ENCODE measurements at regions not wholly inside any gene's neighbourhood (a gene's known extent, or its start where the extent isn't known, plus 50 kb on each side); places are given as distances from the start of the nearest gene placed in this dataset.

DNA sequence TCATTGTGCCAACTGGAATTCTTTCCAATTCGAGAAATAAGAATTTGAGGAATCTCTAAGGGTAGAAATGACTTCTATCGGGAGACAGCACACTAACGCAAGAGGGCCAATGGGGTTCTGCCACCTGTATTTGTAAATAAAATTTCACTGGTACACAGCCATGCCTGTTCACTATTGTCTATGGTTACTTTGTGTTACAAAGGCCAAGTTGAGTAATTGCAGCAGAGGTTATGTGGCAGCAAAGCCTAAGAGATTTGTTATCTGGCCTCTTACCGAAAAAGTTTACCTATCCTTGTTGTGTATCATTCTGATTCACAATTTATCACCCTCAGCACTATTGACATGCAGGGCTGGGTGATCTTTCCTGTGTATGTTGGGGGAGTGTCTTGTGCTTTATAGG is 278.0 kb downstream of the KLF5 start:
- dilution Hi-C loops (cut with HindIII; ENCODE audit: low sequenced_read_pairs, unreplicated experiment) (no loop called here), intact Hi-C loops (cut with micrococcal nuclease) (loop anchor here (10.0 kb wide), 1 partner anchor 282 kb away; the partner anchor contains the start of gene KLF5), in situ Hi-C loops (cut with MboI; ENCODE audit: low sequenced_read_pairs) (no loop called here)
- no peak overlapping the region for H3K4ac ChIP-seq (ENCODE audit: low read depth, low read length)
- H3K18ac ChIP-seq (ENCODE audit: low read depth, low read length): no peak overlapping the region
- DNase-seq (no peak), ATAC-seq (ENCODE audit: low read depth) (no peak)
- no peak overlapping the region for H3K56ac ChIP-seq (ENCODE audit: extremely low read depth, insufficient read depth, low read length)
- CTCF ChIA-PET: interaction anchor here (0.6 kb wide), 1 partner anchor 51 kb away, joined by 3 read pairs; no protein-coding TSS in a partner anchor
- H2BK15ac ChIP-seq (ENCODE audit: low read depth, low read length): no peak overlapping the region
- no peaks in the 10 kb centered on the region for H3K27me3 ChIP-seq (ENCODE audit: control insufficient read depth, insufficient read depth, low read length)
- H3K9ac ChIP-seq (ENCODE audit: low read depth, low read length): no peak overlapping the region
- H3K27ac ChIP-seq (ENCODE audit: insufficient read depth, low read length): no peak overlapping the region
- no peak overlapping the region for H3K14ac ChIP-seq (replicated peaks; ENCODE audit: low read depth, low read length)
- BruUV-seq (replicated peaks): no TSS peak
- H2AK9ac ChIP-seq (replicated peaks; ENCODE audit: low read depth, low read length, poor library complexity): no peak overlapping the region
- POLR2A ChIA-PET (ENCODE audit: unreplicated experiment): no interaction called here
- H4K8ac ChIP-seq (ENCODE audit: low read depth in 2 of 2, low read length in 2 of 2): no peak overlapping the region
- H3K9me1 ChIP-seq (ENCODE audit: insufficient read depth, low read length): peaks cover under 1% of the 10 kb centered on the region
- TF ChIP-seq RCOR1 (IDR thresholded peaks at IDR 0.05; ENCODE audit: insufficient replicate concordance, low read length) (no peak), CHD1 (IDR thresholded peaks at IDR 0.05; ENCODE audit: low read depth, low read length) (no peak), POLR2A (IDR thresholded peaks at IDR 0.05; ENCODE audit: low read depth, low read length) (no peak), MXI1 (IDR thresholded peaks at IDR 0.05; ENCODE audit: borderline replicate concordance, low read depth, low read length) (no peak), CEBPB (IDR thresholded peaks at IDR 0.05; ENCODE audit: low read depth, low read length) (no peak), FOS (IDR thresholded peaks at IDR 0.05; ENCODE audit: low read depth, low read length) (no peak), MAFK (IDR thresholded peaks at IDR 0.05; ENCODE audit: low read depth, low read length) (no peak), RAD21 (IDR thresholded peaks at IDR 0.05; ENCODE audit: low read length) (no peak), RFX5 (IDR thresholded peaks at IDR 0.05; ENCODE audit: low read depth, low read length) (no peak)
- TF ChIP-seq, protein P1, sequence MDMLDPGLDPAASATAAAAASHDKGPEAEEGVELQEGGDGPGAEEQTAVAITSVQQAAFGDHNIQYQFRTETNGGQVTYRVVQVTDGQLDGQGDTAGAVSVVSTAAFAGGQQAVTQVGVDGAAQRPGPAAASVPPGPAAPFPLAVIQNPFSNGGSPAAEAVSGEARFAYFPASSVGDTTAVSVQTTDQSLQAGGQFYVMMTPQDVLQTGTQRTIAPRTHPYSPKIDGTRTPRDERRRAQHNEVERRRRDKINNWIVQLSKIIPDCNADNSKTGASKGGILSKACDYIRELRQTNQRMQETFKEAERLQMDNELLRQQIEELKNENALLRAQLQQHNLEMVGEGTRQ (IDR thresholded peaks at IDR 0.05; ENCODE audit: low read depth, low read length): no peak
- TF ChIP-seq, protein P2, sequence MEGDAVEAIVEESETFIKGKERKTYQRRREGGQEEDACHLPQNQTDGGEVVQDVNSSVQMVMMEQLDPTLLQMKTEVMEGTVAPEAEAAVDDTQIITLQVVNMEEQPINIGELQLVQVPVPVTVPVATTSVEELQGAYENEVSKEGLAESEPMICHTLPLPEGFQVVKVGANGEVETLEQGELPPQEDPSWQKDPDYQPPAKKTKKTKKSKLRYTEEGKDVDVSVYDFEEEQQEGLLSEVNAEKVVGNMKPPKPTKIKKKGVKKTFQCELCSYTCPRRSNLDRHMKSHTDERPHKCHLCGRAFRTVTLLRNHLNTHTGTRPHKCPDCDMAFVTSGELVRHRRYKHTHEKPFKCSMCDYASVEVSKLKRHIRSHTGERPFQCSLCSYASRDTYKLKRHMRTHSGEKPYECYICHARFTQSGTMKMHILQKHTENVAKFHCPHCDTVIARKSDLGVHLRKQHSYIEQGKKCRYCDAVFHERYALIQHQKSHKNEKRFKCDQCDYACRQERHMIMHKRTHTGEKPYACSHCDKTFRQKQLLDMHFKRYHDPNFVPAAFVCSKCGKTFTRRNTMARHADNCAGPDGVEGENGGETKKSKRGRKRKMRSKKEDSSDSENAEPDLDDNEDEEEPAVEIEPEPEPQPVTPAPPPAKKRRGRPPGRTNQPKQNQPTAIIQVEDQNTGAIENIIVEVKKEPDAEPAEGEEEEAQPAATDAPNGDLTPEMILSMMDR (conservative IDR thresholded peaks at IDR 0.05; ENCODE audit: low read depth, low read length): no peak
- no peaks in the 10 kb centered on the region for H3K4me1 ChIP-seq (ENCODE audit: control insufficient read depth, insufficient read depth, low read length)
- H2BK5ac ChIP-seq (ENCODE audit: low read depth, low read length, poor library complexity, severe bottlenecking): no peak overlapping the region
- no peaks in the 10 kb centered on the region for H4K20me1 ChIP-seq (ENCODE audit: insufficient read depth, low read length)
- no peak overlapping the region for H4K91ac ChIP-seq (ENCODE audit: insufficient read depth, low read depth, low read length)
- H2AK5ac ChIP-seq (ENCODE audit: low read depth, low read length): no peak overlapping the region
- H3K79me1 ChIP-seq (ENCODE audit: low read depth in 1 of 2, low read length in 2 of 2): no peaks in the 10 kb centered on the region
- no peak overlapping the region for H2BK120ac ChIP-seq (ENCODE audit: low read depth, low read length)
- H2BK20ac ChIP-seq (ENCODE audit: low read depth, low read length): no peak overlapping the region
- no peak overlapping the region for H4K5ac ChIP-seq (ENCODE audit: low read depth, low read length)
- H3K4me3 ChIP-seq (ENCODE audit: insufficient read depth, low read depth, low read length): no peak overlapping the region
- no peak overlapping the region for H3K23ac ChIP-seq (ENCODE audit: low read depth, low read length)
- no peaks in the 10 kb centered on the region for H3K36me3 ChIP-seq (ENCODE audit: control insufficient read depth, insufficient read depth, low read length)
- H3K4me2 ChIP-seq (ENCODE audit: low read depth, low read length): no peak overlapping the region
- WGBS, 2 experiments (ENCODE audit: extremely low coverage in 2 of 2, insufficient read length in 1 of 2): no CpG with 5 or more reads among the region's 4 CpGs
- H2AFZ ChIP-seq (replicated peaks; ENCODE audit: low read length, poor library complexity): no peak overlapping the region
- H3K9me3 ChIP-seq (ENCODE audit: control insufficient read depth, insufficient read depth, low read length): no peaks in the 10 kb centered on the region
